ENCODE measurements at regions not wholly inside any gene's neighbourhood (a gene's known extent, or its start where the extent isn't known, plus 50 kb on each side); places are given as distances from the start of the nearest gene placed in this dataset.

- no peak for DNase-seq (ENCODE audit: low read depth in 2 of 2, low spot score in 1 of 2)
These were observed 50.3 kb downstream of the UTRN start for GRCh38 chr6:144335311-144335861.

GRCh38 chr6:144335914-144336313 is 50.8 kb downstream of the UTRN start:
- no peak for DNase-seq (ENCODE audit: low read depth in 2 of 2, low spot score in 1 of 2)

GRCh38 chr6:144336900-144337299 is 51.8 kb downstream of the UTRN start:
- no peak for DNase-seq (ENCODE audit: low read depth in 2 of 2, low spot score in 1 of 2)

GRCh38 chr6:144338474-144338873 is 53.3 kb downstream of the UTRN start:
- no peak for DNase-seq (ENCODE audit: low read depth in 2 of 2, low spot score in 1 of 2)

GRCh38 chr6:144338951-144339700 is 54.0 kb downstream of the UTRN start:
- no peak for DNase-seq (ENCODE audit: low read depth in 2 of 2, low spot score in 1 of 2)

GRCh38 chr6:144339859-144340452 is 54.8 kb downstream of the UTRN start:
- no peak for DNase-seq (ENCODE audit: low read depth in 2 of 2, low spot score in 1 of 2)

GRCh38 chr6:144340541-144341371 is 55.6 kb downstream of the UTRN start:
- DNase-seq (ENCODE audit: low read depth in 2 of 2, low spot score in 1 of 2): no peak

GRCh38 chr6:144341831-144342527 is 56.8 kb downstream of the UTRN start:
- no peak for DNase-seq (ENCODE audit: low read depth in 2 of 2, low spot score in 1 of 2)

- no peak for DNase-seq (ENCODE audit: low read depth in 2 of 2, low spot score in 1 of 2)
These were observed 58.7 kb downstream of the UTRN start for GRCh38 chr6:144343701-144344428.

- no peak for DNase-seq (ENCODE audit: low read depth in 2 of 2, low spot score in 1 of 2)
These were observed 59.5 kb downstream of the UTRN start for GRCh38 chr6:144344646-144345045.

GRCh38 chr6:144345451-144345850 is 60.3 kb downstream of the UTRN start:
- no peak for DNase-seq (ENCODE audit: low read depth in 2 of 2, low spot score in 1 of 2)

- no peak for DNase-seq (ENCODE audit: low read depth in 2 of 2, low spot score in 1 of 2)
These were observed 61.7 kb downstream of the UTRN start for GRCh38 chr6:144346719-144347447.

GRCh38 chr6:144347448-144347759 is 62.3 kb downstream of the UTRN start:
- no peak for DNase-seq (ENCODE audit: low read depth in 2 of 2, low spot score in 1 of 2)

GRCh38 chr6:144347933-144348332 is 62.8 kb downstream of the UTRN start:
- no peak for DNase-seq (ENCODE audit: low read depth in 2 of 2, low spot score in 1 of 2)

- DNase-seq (ENCODE audit: low read depth in 2 of 2, low spot score in 1 of 2): no peak
These were observed 64.8 kb downstream of the UTRN start for GRCh38 chr6:144349690-144350527.

GRCh38 chr6:144350528-144350880 is 65.4 kb downstream of the UTRN start:
- no peak for DNase-seq (ENCODE audit: low read depth in 2 of 2, low spot score in 1 of 2)

- DNase-seq (ENCODE audit: low read depth in 2 of 2, low spot score in 1 of 2): no peak
These were observed 66.4 kb downstream of the UTRN start for GRCh38 chr6:144351379-144352127.

- no peak for DNase-seq (ENCODE audit: low read depth in 2 of 2, low spot score in 1 of 2)
These were observed 67.2 kb downstream of the UTRN start for GRCh38 chr6:144352331-144352730.
